NOMO-1 (cell line): ENCODE measurements at regions not wholly inside any gene's neighbourhood (a gene's known extent, or its start where the extent isn't known, plus 50 kb on each side); places are given as distances from the start of the nearest gene placed in this dataset.
"Not testable (repeated sequence)": the region's sequence is repeated elsewhere in the genome, so short reads cannot be mapped to it uniquely, and the experiment has no call there.

Source experiments
- DNase-seq, 2 experiments: peaks; one replicate each; lab custom pipeline; 2025; ENCODE audit not compliant: unreplicated experiment in 2 of 2; lab: John Stamatoyannopoulos, UW

DNA sequence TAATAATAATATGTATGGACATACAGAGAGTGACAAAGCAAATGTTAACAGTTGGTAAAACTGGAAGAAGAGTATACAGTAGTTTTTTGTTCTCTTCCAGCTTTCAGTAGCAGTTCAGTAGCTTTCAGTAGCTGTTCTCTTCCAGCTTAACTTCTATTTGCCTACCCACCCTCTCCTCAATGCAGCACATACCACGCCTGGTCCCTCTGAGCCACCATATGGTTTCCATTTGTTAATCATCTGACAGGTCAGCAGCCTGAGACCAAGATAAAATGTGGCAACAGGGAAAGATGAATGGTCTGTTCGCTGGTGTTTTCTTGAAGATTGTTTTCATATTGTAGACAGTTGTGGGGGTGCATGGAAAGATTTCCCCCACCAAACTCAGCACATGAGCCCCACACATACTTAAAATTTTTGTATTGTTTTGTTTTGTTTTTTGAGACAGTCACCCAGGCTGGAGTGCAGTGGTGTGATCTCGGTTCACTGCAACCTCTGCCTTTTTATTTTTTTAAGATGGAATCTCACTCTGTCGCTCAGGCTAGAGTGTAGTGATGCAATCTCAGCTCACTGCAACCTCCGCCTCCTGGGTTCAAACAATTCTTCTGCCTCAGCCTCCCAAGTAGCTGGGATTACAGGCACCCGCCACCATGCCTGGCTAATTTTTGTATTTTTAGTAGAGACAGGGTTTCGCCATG is 56.8 kb downstream of the ATP6V0E2 start:
- not testable (repeated sequence) for DNase-seq

- DNase-seq = not testable (repeated sequence)
Measured at GRCh38 chr7:149933776-149934175, 60.0 kb downstream of the ATP6V0E2 start.

- not testable (repeated sequence) for DNase-seq
Measured at GRCh38 chr7:149947346-149947745, 73.6 kb downstream of the ATP6V0E2 start.

DNA sequence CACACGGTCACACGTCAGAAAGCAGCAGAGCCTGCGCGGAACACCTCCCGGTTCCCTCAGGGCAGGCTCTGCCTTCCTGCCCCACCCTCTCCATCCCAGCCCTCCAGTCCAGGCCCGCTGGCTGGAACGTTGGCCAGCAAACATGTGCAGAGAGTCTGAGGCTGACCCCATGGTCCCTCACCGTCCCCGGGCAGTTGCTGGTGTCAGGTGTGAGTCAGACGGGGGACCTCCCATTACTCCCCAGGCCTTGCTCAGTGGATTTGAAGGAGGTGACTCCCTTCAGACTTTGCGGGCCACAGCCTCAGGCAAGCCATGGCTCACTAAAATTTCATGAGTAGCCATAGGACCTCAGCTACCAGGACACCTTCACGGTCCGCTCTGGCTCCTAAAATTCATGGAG is 74.7 kb downstream of the ATP6V0E2 start:
- DNase-seq = not testable (repeated sequence)

GRCh38 chr7:149949863-149950577 is 76.3 kb downstream of the ATP6V0E2 start:
- not testable (repeated sequence) for DNase-seq

DNA sequence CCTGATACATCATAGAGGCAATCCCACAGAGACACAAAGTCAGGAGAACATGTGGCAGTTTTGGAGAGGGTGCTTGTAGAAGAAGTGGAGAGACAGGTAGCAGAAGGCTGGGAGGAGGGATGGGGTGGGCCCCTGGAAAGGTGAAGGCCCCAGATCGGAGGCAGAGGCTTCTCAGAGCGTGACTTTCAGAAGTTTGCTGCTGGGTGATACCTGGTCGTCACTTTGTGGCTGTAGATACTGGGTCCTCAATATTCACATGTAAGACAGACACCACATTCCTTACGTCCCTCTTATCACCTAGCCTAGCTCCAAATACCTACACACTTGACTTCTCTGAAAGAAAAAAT is 76.8 kb downstream of the ATP6V0E2 start:
- not testable (repeated sequence) for DNase-seq

GRCh38 chr7:149951579-149951978 is 77.8 kb downstream of the ATP6V0E2 start:
- DNase-seq = not testable (repeated sequence)

GRCh38 chr7:149958880-149959279 is 85.1 kb downstream of the ATP6V0E2 start:
- DNase-seq = not testable (repeated sequence)

GRCh38 chr7:149960863-149961262 is 87.1 kb downstream of the ATP6V0E2 start:
- DNase-seq = not testable (repeated sequence)

- not testable (repeated sequence) for DNase-seq
Measured at GRCh38 chr7:149961878-149962277, 88.1 kb downstream of the ATP6V0E2 start.

- not testable (repeated sequence) for DNase-seq
Measured at GRCh38 chr7:149962685-149963319, 89.0 kb downstream of the ATP6V0E2 start.

DNA sequence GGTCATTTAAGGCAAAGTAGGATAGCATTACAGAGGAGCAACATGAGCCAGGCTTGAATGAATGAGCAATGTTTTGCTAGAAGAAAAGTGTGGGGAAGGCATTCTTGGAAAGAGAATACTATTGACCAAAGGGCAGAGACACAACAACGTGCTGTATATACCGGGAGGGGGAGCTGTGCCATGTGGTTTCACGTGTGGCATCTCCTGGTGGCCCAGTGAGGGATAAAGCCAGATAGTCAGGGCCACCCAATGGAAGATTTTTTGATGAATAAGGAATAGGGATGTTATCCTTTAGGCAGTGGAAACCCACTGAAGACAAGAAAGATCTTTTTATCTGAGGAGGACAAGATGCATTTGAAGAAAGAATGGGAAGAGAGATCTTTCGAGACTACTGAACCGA is 90.2 kb downstream of the ATP6V0E2 start:
- DNase-seq = not testable (repeated sequence)

- not testable (repeated sequence) for DNase-seq
Measured at GRCh38 chr7:149966444-149966843, 92.7 kb downstream of the ATP6V0E2 start.

GRCh38 chr7:149972977-149973376 is 99.2 kb downstream of the ATP6V0E2 start:
- not testable (repeated sequence) for DNase-seq

DNA sequence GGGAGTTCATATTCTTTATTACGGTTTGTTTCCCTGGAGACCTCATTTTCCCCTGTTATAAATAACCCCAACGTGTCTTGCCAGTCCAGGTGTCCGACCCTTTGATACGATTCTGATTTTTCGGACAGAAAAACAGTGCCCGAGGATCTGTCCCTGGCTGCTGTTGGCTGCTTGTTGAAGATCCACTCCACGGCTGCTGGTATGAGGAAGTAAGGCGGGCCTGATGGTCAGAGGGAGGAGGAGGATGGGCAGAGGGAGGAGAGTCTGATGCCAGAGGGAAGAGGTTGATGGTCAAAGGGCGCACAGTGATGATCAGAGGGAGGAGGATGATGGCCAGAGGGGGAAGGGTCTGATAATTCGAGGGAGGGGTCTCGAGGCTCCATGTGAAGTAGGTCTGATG is 99.9 kb downstream of the ATP6V0E2 start:
- not testable (repeated sequence) for DNase-seq

DNA sequence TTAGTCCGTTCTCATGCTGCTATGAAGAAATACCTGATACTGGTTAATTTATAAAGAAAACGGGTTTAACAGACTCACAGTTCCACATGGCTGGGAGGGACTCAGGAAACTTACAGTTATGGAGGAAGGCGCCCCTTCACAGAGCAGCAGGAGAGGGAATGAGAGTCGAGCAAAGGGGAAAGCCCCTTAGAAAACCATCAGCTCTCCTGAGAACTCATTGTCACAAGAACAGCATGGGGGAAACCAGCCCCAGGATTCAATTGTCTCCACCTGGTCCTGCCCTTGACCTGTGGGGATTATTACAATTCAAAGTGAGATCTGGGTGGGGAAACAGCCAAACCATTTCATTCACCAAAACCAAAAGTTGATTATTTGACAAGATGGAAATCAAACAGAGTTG is 101.8 kb downstream of the ATP6V0E2 start:
- not testable (repeated sequence) for DNase-seq

- not testable (repeated sequence) for DNase-seq
Measured at GRCh38 chr7:149978537-149978936, 104.8 kb downstream of the ATP6V0E2 start.

GRCh38 chr7:149978944-149979343 is 105.2 kb downstream of the ATP6V0E2 start:
- not testable (repeated sequence) for DNase-seq

GRCh38 chr7:149982537-149983112 is 108.9 kb downstream of the ATP6V0E2 start:
- not testable (repeated sequence) for DNase-seq

DNA sequence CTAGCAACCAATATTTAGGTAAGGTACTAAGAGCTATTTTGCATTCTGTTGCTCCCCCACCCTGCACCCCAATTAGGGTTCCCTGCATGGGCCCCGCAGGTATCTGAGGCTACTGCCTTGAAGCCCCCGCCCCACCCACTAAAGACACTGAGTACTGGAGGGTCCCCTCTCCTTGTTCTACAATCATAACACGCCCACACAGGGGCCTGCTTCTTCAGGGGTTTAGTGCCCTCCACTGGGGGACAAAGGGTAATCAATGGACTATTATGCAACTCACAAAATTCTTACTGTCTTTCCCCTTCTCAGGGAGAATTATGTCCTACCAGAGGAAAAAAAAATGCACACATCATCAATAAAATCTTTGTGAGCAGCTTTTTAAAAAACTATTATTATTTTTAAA is 113.1 kb downstream of the ATP6V0E2 start:
- not testable (repeated sequence) for DNase-seq

DNA sequence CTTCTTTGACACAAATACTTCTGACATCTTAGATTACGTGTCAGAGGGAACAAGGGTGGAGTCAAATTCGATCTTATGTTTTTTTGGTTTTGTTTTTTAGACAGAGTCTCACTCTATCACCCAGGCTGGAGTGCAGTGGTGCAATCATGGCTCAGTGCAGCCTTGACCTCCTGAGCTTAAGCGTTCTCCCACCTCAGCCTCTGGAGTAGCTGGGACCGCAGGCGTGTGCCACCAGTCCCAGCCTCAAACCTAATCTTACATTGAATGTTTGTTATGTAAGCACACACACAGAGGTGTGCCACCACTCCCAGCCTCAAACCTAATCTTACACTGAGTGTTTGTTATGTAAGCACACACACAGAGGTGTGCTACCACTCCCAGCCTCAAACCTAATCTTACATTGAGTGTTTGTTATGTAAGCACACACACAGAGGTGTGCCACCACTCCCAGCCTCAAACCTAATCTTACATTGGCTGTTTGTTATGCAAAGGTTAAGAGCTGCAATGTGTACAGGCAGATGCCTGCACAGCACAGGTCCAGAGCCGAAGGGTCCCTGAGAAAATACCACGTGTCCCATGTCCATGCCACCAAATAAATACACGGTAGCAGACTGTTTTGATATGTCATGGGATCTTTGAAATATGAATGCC is 118.0 kb downstream of the ATP6V0E2 start:
- not testable (repeated sequence) for DNase-seq
